ENCODE measurements at regions not wholly inside any gene's neighbourhood (a gene's known extent, or its start where the extent isn't known, plus 50 kb on each side); places are given as distances from the start of the nearest gene placed in this dataset.
"Not testable (repeated sequence)": the region's sequence is repeated elsewhere in the genome, so short reads cannot be mapped to it uniquely, and the experiment has no call there.

DNA sequence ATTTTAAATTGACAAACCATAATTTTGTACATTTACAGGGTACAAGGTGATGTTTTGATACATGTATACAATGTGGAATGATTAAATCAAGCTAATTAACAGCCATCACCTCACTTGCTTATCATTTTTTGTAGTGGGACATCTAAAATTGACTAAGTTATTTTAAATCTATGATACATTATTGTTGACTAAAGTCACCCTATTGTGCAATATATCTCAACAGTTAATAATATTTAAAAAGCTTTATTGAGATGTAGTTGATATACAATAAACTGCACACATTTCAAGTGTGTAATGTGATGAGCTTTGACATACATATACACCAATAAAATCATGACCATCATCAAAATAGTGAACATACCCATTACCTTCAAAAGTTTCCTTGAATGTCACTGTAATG, 242.5 kb upstream of the PLXNA2 start:
- no peaks in the 10 kb centered on the region for H3K4me1 ChIP-seq (ENCODE audit: control insufficient read depth, insufficient read depth, low read length)
- no peaks in the 10 kb centered on the region for H3K27me3 ChIP-seq (ENCODE audit: control insufficient read depth, insufficient read depth, low read length)
- H3K9me3 ChIP-seq (ENCODE audit: control insufficient read depth, insufficient read depth, low read length), result no peaks in the 10 kb centered on the region
- H3K27ac ChIP-seq (ENCODE audit: low read length), result no peak overlapping the region
- no peak for DNase-seq (ENCODE audit: low read depth, low spot score)
- no peak overlapping the region for H3K4me3 ChIP-seq (ENCODE audit: low read length)
- no peaks in the 10 kb centered on the region for H3K36me3 ChIP-seq (ENCODE audit: control insufficient read depth, insufficient read depth, low read length)

DNA sequence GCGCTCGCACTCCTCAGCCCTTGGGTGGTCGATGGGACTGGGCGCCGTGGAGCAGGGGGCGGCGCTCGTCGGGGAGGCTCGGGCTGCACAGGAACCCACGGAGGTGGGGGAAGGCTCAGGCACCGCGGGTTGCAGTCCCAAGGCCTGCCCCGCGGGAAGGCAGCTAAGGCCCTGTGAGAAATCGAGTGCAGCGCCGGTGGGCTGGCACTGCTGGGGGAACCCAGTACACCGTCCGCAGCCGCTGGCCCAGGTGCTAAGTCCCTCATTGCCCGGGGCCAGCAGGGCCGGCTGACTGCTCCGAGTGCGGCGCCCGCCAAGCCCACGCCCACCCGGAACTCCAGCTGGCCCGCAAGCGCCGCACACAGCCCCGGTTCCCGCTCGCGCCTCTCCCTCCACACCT, 244.2 kb upstream of the PLXNA2 start:
- not testable (repeated sequence) for DNase-seq (ENCODE audit: low read depth, low spot score); H3K9me3 ChIP-seq (ENCODE audit: control insufficient read depth, insufficient read depth, low read length); H3K27me3 ChIP-seq (ENCODE audit: control insufficient read depth, insufficient read depth, low read length); H3K27ac ChIP-seq (ENCODE audit: low read length); H3K36me3 ChIP-seq (ENCODE audit: control insufficient read depth, insufficient read depth, low read length); H3K4me3 ChIP-seq (ENCODE audit: low read length); H3K4me1 ChIP-seq (ENCODE audit: control insufficient read depth, insufficient read depth, low read length)
- no CpG with 5 or more reads among the region's 36 CpGs for WGBS (ENCODE audit: insufficient coverage, insufficient read length)

DNA sequence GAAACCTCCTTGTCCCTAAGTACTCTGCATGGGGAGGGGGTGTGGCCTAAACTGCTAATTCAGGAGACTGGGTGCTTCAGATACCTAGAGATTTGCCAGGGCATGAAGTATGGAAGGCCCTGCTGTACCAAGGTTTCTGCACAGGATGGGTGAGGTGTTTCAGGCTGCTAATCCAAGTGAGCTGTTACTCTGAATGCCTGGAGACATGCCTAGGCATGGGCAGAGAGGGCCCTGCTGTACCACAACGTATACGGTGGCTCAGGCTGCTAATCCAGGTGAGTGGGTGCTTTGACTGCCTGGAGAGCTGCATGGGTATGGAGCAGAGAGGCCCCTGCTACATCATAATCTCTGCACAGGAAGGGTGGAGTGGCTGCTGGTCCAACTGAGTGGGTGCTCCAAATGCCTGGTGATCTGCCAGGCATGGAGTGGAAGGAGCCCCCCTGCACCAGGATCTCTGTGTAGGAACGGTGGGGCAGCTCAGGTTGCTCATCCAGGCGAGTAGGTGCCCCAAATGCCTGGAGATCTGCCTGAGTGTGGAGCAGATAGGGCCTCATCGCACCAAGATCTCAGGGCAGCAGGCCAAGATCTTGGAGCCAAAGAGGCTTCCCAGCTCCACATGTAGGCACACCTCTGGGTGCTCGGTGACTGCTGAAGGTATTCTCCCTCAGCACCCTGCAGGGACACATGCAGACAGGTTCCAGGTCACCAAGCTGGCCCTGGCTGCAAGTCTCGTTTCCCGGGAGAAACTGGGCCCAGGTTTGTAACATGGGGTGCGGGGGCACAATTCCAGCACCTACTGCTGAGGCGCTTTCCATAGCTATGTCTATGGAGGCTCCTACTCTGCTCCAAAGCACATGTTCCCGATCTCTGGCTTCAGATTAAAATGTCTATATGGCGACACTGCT, 252.5 kb upstream of the PLXNA2 start:
- no peak for DNase-seq (ENCODE audit: low read depth, low spot score)
- Histone ChIP-seq H3K36me3 (ENCODE audit: control insufficient read depth, insufficient read depth, low read length) (no peaks in the 10 kb centered on the region), H3K4me1 (ENCODE audit: control insufficient read depth, insufficient read depth, low read length) (no peaks in the 10 kb centered on the region), H3K9me3 (ENCODE audit: control insufficient read depth, insufficient read depth, low read length) (no peaks in the 10 kb centered on the region), H3K27me3 (ENCODE audit: control insufficient read depth, insufficient read depth, low read length) (no peaks in the 10 kb centered on the region), H3K4me3 (ENCODE audit: low read length) (no peak overlapping the region), H3K27ac (ENCODE audit: low read length) (no peak overlapping the region)
- WGBS (ENCODE audit: insufficient coverage, insufficient read length), result no CpG with 5 or more reads among the region's 12 CpGs

DNA sequence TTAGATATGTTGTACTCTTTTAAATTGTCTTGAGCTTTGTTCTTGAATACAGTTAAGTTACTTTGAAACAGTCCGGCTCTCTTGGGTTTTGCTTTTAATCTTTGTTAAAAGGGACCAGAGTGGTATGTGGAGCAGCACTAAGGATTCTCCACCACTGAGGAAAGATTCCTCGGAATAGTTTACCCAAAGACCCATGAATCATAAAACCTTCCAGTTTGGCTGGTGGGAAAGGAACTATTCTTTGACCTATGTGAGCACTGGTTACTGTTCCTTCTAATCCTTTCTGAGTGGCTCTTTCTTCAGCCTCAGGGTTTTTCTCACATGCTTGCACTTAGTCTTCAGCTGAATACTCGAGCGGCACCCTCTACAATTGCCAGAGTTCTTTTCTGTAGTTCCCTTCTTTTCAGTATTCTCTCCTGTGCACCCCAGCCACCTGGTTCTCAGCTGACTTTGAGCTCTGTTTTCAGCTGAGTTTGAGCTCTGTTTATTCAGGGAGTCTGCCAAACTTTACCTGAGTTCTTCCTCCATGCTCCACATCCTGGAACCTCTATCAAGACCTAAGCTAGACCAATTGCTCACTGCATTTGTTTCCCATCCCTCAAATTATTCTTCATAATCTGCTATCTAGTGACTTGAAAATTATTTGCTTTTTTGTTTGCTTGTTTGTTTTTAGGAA, 253.8 kb upstream of the PLXNA2 start:
- Histone ChIP-seq H3K36me3 (ENCODE audit: control insufficient read depth, insufficient read depth, low read length) (no peaks in the 10 kb centered on the region), H3K9me3 (ENCODE audit: control insufficient read depth, insufficient read depth, low read length) (no peaks in the 10 kb centered on the region), H3K4me3 (ENCODE audit: low read length) (no peak overlapping the region), H3K27ac (ENCODE audit: low read length) (no peak overlapping the region), H3K4me1 (ENCODE audit: control insufficient read depth, insufficient read depth, low read length) (no peaks in the 10 kb centered on the region), H3K27me3 (ENCODE audit: control insufficient read depth, insufficient read depth, low read length) (no peaks in the 10 kb centered on the region)
- DNase-seq (ENCODE audit: low read depth, low spot score), result no peak
- WGBS (ENCODE audit: insufficient coverage, insufficient read length), result no CpG with 5 or more reads among the region's 4 CpGs

DNA sequence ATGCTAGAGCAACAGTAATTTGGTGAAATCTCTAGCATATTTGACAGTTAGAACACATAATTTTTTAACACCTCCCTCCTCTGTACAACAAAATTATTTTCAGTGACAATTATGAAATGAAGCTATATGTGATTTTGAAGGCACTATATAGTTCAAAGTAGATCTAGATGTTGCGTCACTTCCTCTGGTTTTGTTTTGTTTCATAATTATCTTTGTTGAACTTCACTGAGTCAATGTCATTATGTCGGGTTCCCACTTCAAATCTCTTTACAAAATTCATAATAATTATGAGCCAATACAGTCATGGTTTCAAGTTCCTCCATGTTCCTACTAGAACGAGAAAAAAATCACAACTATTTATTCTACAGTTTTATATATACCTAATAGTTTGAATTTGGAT, 254.8 kb upstream of the PLXNA2 start:
- DNase-seq (ENCODE audit: low read depth, low spot score), result no peak
- H3K36me3 ChIP-seq (ENCODE audit: control insufficient read depth, insufficient read depth, low read length), result no peaks in the 10 kb centered on the region
- no peaks in the 10 kb centered on the region for H3K9me3 ChIP-seq (ENCODE audit: control insufficient read depth, insufficient read depth, low read length)
- no peaks in the 10 kb centered on the region for H3K4me1 ChIP-seq (ENCODE audit: control insufficient read depth, insufficient read depth, low read length)
- no peak overlapping the region for H3K27ac ChIP-seq (ENCODE audit: low read length)
- no peak overlapping the region for H3K4me3 ChIP-seq (ENCODE audit: low read length)
- no CpG with 5 or more reads among the region's 3 CpGs for WGBS (ENCODE audit: insufficient coverage, insufficient read length)
- H3K27me3 ChIP-seq (ENCODE audit: control insufficient read depth, insufficient read depth, low read length), result no peaks in the 10 kb centered on the region

DNA sequence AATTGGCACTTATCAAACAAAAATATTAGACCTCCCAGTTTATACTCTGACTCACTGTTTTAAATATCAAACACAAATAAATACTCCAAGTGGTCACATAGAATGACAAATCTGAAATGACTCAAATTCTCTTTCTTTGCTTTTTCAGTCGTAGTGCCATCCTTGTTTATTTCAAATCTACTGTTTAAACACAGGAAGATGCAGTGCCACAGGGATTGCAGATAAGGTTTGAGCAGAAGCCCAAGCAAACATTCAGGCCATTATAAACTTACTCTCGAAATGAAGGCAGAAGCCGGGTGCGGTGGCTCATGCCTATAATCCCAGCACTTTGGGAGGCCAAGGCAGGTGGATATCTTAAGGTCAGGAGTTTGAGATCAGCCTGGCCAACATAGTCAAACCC, 255.4 kb upstream of the PLXNA2 start:
- H3K27ac ChIP-seq (ENCODE audit: low read length), result no peak overlapping the region
- H3K27me3 ChIP-seq (ENCODE audit: control insufficient read depth, insufficient read depth, low read length), result no peaks in the 10 kb centered on the region
- H3K9me3 ChIP-seq (ENCODE audit: control insufficient read depth, insufficient read depth, low read length), result no peaks in the 10 kb centered on the region
- WGBS (ENCODE audit: insufficient coverage, insufficient read length), result no CpG with 5 or more reads among the region's 4 CpGs
- no peaks in the 10 kb centered on the region for H3K4me1 ChIP-seq (ENCODE audit: control insufficient read depth, insufficient read depth, low read length)
- DNase-seq (ENCODE audit: low read depth, low spot score), result no peak
- no peaks in the 10 kb centered on the region for H3K36me3 ChIP-seq (ENCODE audit: control insufficient read depth, insufficient read depth, low read length)
- no peak overlapping the region for H3K4me3 ChIP-seq (ENCODE audit: low read length)

DNA sequence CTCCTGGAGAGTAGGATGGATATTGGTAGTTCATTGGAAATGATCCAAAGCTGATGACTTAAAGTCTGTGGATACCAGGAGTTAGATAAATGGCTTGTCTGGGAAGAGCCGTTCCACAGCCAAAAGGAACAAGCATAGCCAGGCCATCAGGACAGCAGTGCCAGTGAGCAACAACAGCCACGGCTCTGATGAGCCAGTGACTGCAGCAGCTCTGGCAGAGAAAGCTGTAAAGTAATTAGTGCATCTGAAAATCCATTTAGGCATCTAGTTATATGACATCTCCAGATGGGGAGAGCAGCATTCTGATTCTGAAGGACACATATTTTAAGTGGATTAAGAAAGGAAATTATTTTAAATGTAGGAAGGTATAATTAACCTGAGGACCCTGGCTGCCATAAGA, 256.2 kb upstream of the PLXNA2 start:
- H3K4me1 ChIP-seq (ENCODE audit: control insufficient read depth, insufficient read depth, low read length), result no peaks in the 10 kb centered on the region
- H3K27me3 ChIP-seq (ENCODE audit: control insufficient read depth, insufficient read depth, low read length), result no peaks in the 10 kb centered on the region
- H3K36me3 ChIP-seq (ENCODE audit: control insufficient read depth, insufficient read depth, low read length), result no peaks in the 10 kb centered on the region
- whole genome bisulfite sequencing (ENCODE audit: insufficient coverage, insufficient read length), result no CpG with 5 or more reads among the region's 2 CpGs
- no peak overlapping the region for H3K4me3 ChIP-seq (ENCODE audit: low read length)
- no peaks in the 10 kb centered on the region for H3K9me3 ChIP-seq (ENCODE audit: control insufficient read depth, insufficient read depth, low read length)
- DNase-seq (ENCODE audit: low read depth, low spot score), result no peak
- H3K27ac ChIP-seq (ENCODE audit: low read length), result no peak overlapping the region

DNA sequence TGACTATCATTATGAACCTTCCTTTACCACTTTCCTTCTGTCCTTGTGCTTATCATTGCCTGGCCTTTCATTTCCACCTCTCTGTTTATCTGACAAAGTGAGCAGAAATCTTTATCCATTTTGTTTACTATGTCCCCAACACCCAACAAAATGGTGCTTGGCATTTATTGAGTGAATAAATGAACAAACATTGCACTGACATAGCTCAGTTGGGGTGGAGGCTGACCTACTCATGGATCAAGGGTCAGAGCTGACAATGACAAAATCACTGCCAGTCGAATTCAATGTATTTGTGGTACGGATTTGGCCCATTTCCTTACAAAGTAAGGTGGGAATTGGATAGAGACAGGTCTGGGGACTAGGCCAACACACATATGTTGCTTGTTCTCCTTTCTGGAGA, 257.4 kb upstream of the PLXNA2 start:
- H3K27ac ChIP-seq (ENCODE audit: low read length), result no peak overlapping the region
- WGBS (ENCODE audit: insufficient coverage, insufficient read length), result no CpG with 5 or more reads among the region's 2 CpGs

DNA sequence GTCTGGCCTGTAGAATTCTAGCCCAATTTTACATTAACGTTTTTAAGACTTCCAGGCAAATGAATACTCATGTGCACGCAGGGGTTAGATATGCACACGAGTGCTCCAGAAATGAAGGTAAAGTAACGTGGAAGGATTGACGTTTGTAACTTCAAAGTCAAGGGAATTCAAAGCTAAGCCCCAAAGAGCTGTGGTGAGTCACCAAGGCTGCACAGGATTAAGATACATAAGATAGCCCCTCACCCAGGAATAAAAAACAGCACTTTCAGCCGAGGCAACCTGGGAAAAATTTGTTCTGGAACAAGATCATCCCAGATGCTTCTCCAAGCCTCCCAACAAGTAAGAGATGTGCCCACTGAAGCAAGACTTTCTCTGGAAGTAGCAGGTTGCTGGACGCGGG, 259.6 kb upstream of the PLXNA2 start:
- no peaks in the 10 kb centered on the region for H3K36me3 ChIP-seq (ENCODE audit: control insufficient read depth, insufficient read depth, low read length)
- no peaks in the 10 kb centered on the region for H3K4me1 ChIP-seq (ENCODE audit: control insufficient read depth, insufficient read depth, low read length)
- DNase-seq (ENCODE audit: low read depth, low spot score), result no peak
- no peak overlapping the region for H3K4me3 ChIP-seq (ENCODE audit: low read length)
- no peaks in the 10 kb centered on the region for H3K27me3 ChIP-seq (ENCODE audit: control insufficient read depth, insufficient read depth, low read length)
- H3K27ac ChIP-seq (ENCODE audit: low read length), result no peak overlapping the region
- no peaks in the 10 kb centered on the region for H3K9me3 ChIP-seq (ENCODE audit: control insufficient read depth, insufficient read depth, low read length)
- WGBS (ENCODE audit: insufficient coverage, insufficient read length), result no CpG with 5 or more reads among the region's 8 CpGs

More for the DNA sequence above, 257.4 kb upstream of the PLXNA2 start:
- Histone ChIP-seq H3K27me3 (ENCODE audit: control insufficient read depth, insufficient read depth, low read length) (no peaks in the 10 kb centered on the region), H3K36me3 (ENCODE audit: control insufficient read depth, insufficient read depth, low read length) (no peaks in the 10 kb centered on the region), H3K4me1 (ENCODE audit: control insufficient read depth, insufficient read depth, low read length) (no peaks in the 10 kb centered on the region), H3K9me3 (ENCODE audit: control insufficient read depth, insufficient read depth, low read length) (no peaks in the 10 kb centered on the region), H3K4me3 (ENCODE audit: low read length) (no peak overlapping the region)
- no peak for DNase-seq (ENCODE audit: low read depth, low spot score)

DNA sequence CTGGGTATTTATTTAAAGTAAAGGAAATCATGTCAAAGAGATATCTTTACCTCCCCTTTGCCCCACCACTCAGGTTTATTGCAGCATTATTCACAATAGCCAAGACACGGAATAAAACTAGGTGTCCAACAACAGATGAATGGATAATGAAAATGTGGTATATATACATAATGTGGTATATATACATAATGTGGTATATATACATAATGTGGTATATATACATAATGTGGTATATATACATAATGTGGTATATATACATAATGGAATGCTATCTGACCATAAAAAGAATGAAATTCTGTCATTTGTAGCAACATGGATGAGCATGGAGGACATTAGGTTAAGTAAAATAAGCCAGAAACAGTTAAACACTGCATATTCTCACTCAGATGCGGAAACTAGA, 262.6 kb upstream of the PLXNA2 start:
- H3K4me1 ChIP-seq (ENCODE audit: control insufficient read depth, insufficient read depth, low read length), result no peaks in the 10 kb centered on the region
- H3K9me3 ChIP-seq (ENCODE audit: control insufficient read depth, insufficient read depth, low read length), result no peaks in the 10 kb centered on the region
- H3K27ac ChIP-seq (ENCODE audit: low read length), result no peak overlapping the region
- H3K4me3 ChIP-seq (ENCODE audit: low read length), result no peak overlapping the region
- no CpG with 5 or more reads among the region's 2 CpGs for WGBS (ENCODE audit: insufficient coverage, insufficient read length)
- no peak for DNase-seq (ENCODE audit: low read depth, low spot score)
- H3K36me3 ChIP-seq (ENCODE audit: control insufficient read depth, insufficient read depth, low read length), result no peaks in the 10 kb centered on the region
- H3K27me3 ChIP-seq (ENCODE audit: control insufficient read depth, insufficient read depth, low read length), result no peaks in the 10 kb centered on the region

DNA sequence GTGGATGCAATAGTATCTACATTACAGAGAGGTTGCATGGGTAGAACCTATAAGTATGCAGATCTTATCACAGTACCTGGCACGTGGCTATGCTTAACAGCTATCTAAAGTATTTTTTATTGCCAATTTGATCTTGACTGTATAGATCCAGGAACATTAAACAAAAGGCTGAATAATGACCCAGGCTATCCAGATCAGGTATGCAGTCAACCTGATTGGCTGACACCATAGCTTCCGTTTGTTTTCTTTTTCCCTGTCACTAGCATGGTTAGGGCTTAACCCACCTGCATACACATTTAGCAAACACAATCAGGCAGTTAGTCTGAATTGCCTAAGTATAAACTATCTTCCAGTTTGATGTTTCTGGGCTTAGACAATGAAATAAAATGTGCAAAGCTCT, 264.9 kb upstream of the PLXNA2 start:
- H3K27me3 ChIP-seq (ENCODE audit: control insufficient read depth, insufficient read depth, low read length), result no peaks in the 10 kb centered on the region
- no peaks in the 10 kb centered on the region for H3K36me3 ChIP-seq (ENCODE audit: control insufficient read depth, insufficient read depth, low read length)
- no peak overlapping the region for H3K27ac ChIP-seq (ENCODE audit: low read length)
- H3K4me1 ChIP-seq (ENCODE audit: control insufficient read depth, insufficient read depth, low read length), result no peaks in the 10 kb centered on the region
- no peak overlapping the region for H3K4me3 ChIP-seq (ENCODE audit: low read length)
- no CpG with 5 or more reads among the region's 2 CpGs for WGBS (ENCODE audit: insufficient coverage, insufficient read length)
- DNase-seq (ENCODE audit: low read depth, low spot score), result no peak
- H3K9me3 ChIP-seq (ENCODE audit: control insufficient read depth, insufficient read depth, low read length), result no peaks in the 10 kb centered on the region
